Astrocyte of the hippocampus (primary cell): ENCODE measurements at regions not wholly inside any gene's neighbourhood (a gene's known extent, or its start where the extent isn't known, plus 50 kb on each side); places are given as distances from the start of the nearest gene placed in this dataset.

Source experiments
- DNase-seq: peaks from one replicate; pipeline ENCODE4 v3.0.0; 2011; ENCODE audit warnings: low read depth, low spot score

DNA sequence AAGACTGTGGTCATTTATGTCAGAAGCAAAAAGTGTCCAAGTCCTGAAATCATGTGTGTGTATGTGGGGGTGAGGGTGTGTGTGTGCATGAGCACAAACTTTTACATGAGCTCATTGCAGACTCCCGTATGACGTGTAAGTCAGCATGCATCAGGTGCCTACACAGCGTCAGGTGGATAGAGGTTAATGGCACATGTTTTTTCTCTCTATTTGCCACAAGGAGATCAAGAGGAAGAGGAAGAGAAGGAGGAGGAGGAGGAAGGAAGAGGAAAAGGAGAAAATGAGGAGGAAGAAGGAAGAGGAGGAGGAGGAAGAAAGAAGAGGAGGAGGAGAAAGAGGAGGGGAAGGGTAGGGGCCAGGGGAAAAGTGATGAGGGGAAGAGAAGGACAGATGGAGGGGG is 178.0 kb upstream of the DYNLRB2 start:
- no peak for DNase-seq

DNA sequence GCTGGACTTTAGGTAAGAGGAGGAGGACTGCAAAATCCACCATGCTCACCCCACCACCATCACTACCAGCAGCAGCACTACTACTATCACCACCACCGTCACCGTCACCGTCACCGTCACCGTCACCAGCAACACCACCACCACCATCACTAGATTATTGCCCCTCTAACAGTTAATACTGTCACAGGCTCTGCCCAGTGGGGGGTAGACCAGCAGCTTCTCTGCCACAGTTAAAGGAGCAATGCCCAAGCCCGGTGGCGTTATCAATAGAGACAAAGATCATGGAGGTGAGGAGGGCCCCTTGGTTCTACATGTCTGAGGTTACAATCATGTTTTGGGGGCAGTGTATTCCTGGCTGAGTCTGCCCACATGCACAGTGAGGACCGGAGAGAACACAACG is 184.4 kb upstream of the DYNLRB2 start:
- no peak for DNase-seq

DNA sequence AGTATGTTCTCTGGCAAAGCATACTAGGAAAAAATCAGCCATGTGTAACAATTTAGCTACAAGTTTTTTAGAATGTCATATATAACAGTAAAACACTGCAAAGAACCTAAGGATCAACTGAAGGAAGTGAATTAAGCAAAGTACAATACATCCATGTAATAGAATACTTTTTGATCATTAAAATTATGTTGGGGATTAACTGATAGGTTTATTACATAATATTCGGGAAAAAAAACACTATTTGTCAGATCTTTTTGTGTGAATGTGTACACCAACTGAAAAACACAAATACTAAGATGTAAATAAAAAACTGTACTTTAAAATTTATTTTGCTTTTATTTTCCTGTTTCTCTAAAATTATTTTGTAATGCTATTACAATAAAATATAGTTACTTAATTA is 185.5 kb upstream of the DYNLRB2 start:
- DNase-seq: no peak

DNA sequence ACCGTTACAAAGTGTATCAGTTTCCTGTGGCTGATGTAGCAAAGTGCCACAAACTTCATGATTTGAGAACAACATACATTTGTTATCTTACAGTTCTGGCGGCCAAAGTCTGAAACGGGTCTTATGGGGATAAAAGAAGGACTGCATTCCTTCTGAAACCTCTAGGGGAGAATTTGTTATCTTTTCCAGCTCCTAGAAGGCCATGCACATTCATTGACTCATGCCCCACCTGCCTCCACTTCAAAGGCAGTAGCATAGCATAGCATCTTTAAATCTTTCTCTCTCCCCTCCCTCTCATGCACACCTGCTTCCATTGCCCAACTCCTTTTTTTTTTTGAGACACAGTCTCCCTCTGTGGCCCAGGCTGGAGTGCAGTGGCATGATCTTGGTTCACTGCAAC is 190.7 kb upstream of the DYNLRB2 start:
- no peak for DNase-seq

DNA sequence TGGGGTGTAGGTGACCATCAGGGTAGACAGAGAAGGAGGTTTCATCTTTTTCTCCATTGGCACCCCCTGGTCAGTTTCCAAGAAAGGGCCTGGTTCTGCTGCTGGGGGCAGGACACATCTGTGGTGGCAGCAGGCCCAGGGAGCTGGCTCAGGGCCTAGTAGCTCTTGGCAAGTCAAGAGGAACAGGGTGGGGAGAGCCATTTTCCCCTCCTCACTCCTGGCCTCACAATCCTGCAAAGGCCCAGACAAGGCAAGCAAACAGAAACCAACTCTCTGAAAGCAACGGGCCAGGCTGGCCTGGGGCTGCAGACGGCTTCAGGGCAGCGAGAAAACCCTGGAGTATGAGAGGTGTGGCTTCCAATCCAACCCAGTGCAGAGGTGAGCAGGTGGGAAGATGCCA is 192.9 kb upstream of the DYNLRB2 start:
- DNase-seq: peak; percentile 55

DNA sequence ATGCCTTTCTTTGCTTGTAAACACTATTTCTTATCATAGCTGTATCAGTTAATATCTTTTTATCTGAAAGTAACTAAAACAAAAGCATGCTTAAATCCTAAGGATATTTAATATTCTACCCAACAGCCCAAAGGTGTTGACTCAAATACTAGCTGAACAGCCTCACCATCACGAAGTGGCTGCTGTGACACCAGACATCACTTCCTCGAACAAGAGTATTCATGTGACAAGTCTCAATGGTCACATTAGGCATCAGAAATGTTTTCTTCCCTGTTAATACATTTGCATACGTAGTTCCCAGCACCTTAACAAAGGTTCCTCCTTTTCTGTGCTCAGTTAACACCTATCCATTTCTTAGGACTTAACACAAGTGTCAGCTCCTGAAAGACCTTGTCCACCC is 193.8 kb upstream of the DYNLRB2 start:
- no peak for DNase-seq

DNA sequence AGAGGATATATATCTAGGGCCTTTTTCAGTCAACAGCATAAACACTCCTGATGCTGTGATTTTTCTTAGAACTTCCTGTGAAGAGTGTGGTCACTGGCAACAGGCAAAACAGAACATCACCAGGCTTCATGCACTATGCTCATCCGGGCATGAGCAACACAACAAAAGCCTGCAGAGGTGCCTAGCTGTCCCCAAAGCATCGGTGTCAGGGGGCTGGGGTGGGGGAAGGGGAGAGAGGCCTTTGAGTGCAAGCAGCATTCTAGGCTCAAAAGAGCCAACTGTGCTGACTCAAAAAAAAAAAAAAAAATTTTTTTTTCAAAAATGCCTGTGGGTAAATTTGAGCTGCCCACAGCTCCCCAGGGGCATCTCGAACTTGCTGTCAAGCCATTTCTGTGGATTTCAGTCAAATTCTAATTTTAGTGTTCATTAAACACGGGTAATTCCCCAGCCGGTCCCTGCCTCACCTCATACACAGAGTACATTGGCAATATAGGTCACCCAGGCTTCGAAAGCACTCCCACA is 194.6 kb upstream of the DYNLRB2 start:
- DNase-seq: peak; percentile 49

DNA sequence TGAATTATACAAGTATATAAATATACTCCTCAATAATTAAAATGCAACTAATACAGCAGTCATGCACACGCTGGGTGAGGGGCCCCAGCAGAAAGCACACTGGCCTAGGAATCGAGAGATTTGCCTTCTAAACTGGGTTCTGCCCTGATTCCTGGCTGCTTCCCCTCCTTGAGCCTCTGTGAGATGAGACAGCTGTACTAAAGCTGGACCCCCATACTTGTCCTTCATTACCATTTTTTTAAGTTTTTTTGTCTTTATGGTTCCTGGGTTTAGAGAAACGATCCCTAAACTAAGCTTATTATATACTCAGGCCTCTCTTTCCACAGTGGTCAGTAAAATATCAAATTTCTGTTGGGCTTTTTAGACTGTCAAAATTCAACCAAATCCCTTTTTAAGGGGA is 195.1 kb upstream of the DYNLRB2 start:
- DNase-seq: no peak

DNA sequence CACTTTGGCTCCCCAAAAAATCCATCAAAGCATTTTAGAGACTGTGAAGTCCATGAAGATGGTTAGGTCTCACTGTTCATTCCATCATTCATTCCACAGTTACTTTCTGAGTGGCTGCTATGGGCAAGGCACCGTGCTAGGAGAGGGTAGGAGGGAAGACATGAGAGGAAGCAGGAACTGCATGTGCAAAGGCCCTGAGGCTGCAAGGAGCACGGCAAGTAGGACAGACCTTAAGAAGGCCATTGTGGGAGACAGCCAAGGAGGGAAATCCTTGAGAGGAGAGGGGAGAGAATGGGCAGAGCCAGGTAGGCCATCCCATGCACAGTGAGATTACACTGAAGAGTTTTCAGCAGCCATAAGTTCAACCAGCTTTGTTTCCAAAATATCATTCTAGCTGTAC is 196.2 kb upstream of the DYNLRB2 start:
- DNase-seq: no peak

DNA sequence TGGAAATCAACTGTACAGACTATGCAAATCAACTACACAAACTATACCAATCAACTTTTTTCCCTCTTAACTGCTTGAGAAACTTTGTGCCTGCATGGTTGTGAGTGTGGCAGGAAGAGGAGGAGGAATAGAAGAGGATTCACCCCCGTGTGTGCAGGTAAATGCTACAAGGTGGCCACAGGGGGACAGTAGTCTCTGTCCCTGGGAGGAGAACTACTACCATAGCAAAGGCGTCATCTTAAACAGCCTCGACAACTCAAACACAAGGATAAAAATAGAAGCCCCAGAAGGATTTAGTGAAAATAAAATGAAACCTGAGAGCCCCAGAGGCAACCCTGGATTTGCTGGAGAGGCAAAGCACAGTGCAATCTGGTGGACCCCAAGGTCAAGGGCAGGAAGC is 199.5 kb upstream of the DYNLRB2 start:
- DNase-seq: no peak

DNA sequence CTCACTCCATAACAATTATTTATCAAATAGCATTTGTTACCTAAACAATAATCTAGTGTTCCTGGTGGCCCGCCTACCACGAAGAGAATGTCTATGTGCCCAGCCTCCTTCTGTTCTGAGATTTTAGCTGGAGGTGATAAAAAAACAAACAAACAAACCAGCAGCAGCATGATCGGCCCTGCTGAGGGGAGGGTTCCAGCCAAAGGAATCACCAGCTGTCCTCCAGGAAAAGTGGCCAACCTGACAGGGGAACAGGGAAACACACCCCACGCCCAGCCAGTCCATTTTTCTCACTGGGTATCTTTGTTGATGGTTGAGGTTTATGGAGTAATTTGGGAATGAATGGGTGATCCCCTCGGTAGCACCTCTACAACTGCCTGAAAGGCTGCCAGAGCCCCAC is 203.0 kb upstream of the DYNLRB2 start:
- no peak for DNase-seq

DNA sequence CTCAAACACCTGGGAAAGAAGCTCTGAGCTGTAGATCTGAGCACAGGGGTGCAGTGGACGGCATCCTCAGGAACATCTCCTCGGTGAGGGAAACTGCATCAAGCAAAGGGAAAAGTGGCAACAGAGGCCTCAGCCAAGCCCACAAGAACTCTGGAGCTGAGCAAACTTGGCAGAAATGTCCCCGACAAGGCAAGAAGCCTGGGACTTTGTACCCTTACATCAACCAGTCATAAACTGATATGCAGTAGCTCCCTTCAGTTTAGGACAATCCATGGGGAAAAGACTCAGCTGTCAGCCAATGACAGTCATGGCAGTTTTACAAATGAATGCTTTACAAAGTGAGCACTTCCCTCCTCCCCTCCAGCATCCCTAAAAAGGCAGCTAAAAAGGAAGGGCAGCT is 210.0 kb upstream of the DYNLRB2 start:
- no peak for DNase-seq

DNA sequence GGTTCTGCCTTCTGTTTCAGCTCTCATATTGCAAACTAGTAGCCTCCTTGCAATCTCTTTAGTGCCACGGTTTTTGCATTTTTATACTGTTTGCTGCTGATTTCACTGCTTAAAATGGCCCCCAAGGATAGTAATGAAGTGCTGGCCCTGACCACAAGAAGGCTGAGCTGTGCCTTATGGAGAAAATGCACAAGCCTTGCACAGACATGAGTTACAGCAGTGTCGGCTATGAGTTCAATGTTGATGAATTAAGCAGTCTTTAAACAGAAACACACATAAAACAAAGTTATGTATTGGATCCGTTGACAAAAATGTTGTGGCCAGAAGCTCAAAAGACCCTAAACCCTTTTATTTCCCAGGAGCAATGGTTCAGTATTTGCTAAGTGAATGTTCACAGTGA is 210.6 kb upstream of the DYNLRB2 start:
- no peak for DNase-seq

DNA sequence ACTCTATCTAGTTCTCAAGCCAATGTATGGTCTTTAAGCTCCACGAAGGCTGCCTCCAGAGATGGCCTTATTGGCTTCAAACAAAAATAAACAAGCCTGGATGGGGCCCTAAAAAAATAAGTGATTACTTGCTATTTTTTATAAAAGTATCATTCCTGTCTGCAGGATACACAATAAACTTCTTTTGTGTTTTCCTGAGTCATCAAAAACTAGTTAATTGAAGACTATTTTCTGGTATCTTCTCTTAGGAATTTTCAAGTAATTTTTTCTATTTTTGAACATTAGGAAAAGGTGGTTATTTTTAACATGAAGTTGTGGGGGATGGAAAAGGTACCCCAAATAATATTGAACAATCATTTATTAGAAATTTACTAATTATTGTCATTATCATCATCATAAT is 213.1 kb upstream of the DYNLRB2 start:
- DNase-seq: no peak

DNA sequence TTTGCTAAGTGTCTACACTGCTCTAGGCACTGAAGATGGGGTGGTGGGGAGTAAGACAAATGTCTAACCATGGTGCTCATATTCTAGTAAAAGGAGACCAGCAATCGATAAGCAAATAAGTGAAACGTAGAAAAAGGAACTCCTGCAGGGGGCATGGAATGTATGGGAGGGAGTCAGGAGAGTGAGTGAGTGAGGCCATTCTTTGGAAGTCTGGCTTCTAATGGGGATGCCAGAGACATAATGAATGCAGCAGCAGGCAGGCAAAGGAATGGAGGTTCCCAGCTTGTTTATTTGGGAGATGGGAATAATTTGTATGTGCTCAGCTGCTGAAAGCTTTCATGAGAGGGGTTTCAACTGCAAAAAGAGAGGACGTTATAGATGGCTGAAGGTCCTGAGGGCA is 216.4 kb upstream of the DYNLRB2 start:
- DNase-seq: no peak

DNA sequence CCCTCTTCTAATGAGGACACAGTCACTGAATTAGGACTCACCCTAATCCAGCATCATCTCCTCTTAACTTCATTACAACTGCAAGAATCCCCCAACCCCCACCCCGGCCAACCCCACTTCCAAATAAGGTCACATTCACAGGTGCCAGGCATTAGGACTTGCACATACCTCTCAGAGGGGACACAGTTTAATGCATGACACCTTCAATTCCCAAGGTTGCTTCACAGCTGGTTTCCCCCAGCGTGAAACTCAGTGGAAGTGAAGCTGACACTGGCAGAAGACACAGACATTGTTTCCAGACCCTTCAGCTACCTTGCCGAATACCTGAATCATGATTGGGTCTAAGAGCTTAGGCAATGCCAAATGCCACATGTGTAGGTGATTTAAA is 217.0 kb upstream of the DYNLRB2 start:
- no peak for DNase-seq

DNA sequence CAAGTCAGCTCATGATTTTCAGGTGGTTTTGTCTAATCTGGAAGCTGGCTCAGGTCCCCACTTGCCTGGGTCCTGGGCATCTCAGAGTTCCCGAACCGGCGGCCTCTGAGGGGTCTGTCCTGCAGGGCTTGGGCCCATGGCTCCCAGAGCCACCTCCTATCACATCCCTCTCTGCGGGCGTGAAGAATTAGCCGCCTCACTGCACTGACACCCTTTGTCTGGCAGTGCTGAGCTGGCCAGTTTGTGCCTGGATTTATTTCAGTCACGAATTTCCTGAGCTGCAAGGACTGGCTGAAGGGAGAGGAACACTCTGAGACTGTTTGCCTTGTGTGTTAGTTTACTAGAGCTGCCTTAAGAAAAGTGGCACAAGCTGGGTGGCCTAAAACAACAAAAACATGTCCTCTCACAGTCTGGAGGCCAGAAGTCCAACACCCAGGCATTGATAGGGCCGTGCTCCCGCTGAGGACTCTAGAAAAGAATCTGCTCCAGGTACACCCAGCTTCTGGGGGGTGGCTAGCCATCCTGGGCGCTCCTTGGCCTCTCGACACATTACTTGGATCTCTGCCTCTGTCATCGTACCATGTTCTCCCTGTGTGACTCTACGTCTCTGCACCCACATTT is 217.5 kb upstream of the DYNLRB2 start:
- DNase-seq: peak; percentile 59

DNA sequence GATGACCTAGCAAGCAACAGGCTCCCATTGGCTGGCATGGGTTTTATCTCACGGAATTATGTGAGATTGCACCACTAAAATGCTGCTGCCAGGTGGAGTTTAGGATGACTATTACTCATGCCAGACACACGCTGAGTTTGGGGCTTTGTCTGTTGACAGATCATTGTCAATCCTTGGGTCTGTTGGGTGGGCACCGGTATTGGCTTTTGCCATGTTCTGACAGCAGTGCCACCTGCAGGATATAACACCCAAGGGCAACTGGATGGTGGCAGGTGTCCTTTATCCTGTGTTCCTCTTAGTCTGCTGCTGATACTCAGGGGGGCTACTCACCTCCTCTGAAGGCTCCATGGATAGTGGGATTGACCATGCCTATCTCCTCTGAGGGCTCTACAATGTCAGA is 221.6 kb upstream of the DYNLRB2 start:
- DNase-seq: no peak

DNA sequence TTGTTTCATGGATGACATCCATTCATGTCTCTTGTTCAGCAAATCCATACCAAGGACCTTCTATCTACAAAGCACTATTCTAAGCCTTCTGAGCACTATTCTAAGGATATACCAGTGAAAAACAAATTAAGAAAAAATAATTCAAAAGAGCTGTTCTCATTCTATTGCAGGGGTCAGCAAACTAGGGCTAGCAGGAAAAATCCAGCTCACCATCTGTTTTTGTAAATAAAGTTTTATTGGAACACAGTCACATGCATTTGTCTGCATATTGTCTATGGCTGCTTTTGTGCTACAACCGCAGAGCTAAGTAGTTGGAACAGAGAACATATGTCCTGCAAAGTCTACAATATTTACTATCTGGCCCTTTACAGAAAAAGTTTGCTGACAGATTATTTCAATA is 222.7 kb upstream of the DYNLRB2 start:
- DNase-seq: no peak

DNA sequence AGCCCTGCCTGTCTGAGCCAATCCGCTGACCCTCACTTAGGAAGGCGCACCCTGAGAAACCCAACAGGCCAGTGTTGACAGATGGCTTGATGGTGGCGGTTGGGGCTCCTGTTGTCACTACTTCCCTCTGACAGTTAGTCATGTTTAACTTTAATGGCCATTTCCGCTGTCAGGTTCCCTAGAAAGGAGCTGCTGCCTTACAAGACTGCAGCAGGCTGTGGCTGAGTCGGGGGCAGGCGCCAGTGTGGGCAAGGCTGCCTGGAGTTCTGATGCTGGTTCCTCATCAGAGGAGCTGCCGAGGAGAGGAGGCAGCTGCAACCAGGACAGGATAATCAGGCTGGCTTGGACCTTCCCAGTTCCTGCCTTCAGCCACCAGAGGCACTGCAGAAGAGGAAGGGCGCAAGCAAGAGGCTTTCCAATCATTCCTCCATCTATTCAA is 223.2 kb upstream of the DYNLRB2 start:
- DNase-seq: no peak

DNA sequence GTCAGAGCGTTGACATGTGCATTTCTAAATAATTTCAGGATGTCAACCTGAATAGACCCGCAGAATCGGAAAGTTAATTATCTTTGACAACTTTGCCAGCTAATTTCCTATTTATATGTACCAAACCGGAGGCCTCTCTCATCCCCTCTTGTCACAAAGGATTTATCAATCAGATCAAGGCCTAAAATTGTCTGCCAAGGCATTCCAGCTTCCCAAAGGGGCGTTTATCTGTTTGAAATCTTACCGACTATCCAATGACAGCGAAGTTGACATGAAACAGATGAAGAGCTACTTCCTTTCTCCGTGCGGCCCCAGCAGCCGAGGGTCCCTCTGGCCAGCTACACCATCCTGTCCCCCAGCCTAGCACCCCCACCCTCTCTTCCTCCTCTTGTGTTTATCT is 223.7 kb upstream of the DYNLRB2 start:
- no peak for DNase-seq

DNA sequence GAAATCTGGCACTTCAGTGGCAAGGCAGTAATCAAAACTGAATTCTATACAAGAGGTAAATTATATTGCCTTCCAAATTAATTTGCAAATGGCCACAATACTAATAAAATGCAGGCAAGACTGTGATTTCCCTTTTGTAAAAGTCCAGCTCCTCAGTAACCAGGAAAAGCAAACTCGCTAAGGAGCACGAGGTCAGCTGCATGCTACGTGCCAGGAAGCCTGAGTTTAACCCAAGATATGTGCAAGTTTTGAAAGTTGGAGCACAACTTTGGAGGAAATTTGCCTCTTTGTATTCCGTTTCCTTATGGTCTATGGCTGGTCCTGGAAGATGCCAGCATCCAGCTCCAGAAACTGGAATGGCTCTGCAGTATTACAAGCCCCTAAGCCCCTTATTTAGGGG is 226.8 kb upstream of the DYNLRB2 start:
- no peak for DNase-seq

DNA sequence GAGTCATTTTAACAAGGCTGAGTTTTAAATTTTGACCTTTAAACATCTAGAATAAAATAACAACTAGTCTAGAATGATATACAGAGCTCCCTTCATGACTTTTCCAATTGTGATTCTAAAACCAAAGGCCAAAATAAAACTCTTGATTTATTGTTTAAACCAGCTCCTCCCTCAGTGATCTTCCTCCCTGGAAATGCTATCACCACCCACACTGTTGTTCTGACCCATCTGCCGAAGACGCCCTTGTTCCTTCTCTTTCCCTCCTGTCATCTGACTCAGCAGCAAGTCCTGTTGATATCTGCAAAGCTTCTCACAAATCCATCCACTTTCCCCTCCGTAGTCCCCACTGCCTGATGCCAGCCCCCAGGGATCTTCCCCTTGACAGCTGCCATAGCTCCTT is 231.6 kb upstream of the DYNLRB2 start:
- no peak for DNase-seq

DNA sequence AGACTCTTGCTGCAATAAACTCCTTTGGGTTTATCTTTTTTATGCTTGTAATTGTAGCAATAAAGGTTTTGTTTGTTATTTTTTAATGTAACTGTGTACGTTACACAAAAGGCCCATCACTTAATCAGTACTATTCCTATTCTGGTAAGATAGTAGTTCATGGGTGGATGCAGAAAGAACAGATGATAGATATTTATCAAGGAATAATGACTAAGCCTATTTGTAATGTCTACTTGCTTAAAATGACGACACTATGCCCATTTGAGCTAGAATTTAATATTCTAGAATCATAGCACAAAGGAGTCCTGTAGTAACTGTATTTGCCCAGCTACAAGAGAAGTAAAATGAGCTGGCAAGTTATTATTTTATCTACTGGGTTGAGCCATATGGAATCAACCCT is 235.4 kb upstream of the DYNLRB2 start:
- no peak for DNase-seq
